Hepatocyte (in vitro differentiated cells): ENCODE measurements at regions not wholly inside any gene's neighbourhood (a gene's known extent, or its start where the extent isn't known, plus 50 kb on each side); places are given as distances from the start of the nearest gene placed in this dataset.
"Not testable (repeated sequence)": the region's sequence is repeated elsewhere in the genome, so short reads cannot be mapped to it uniquely, and the experiment has no call there.

Source experiments
- DNase-seq: peaks from one replicate; pipeline ENCODE4 v3.0.0-alpha.2; 2016; ENCODE audit warnings: low spot score
- H2AFZ ChIP-seq: fragments of 200-600 bp; sonication (generic); 2 replicates; pipeline ENCODE4 v1.6.0; 2016; ENCODE audit warnings: antibody characterized with exemption, mild to moderate bottlenecking
- H3K27ac ChIP-seq: fragments of 200-600 bp; sonication (generic); 2 replicates; pipeline ENCODE4 v1.5.1; 2016; ENCODE audit warnings: mild to moderate bottlenecking
- H3K27me3 ChIP-seq: fragments of 200-600 bp; sonication (generic); 2 replicates; pipeline ENCODE4 v1.6.1; 2016
- H3K36me3 ChIP-seq: fragments of 200-600 bp; sonication (generic); replicated peaks from 2 replicates; pipeline ENCODE4 v1.5.1; 2016; ENCODE audit warnings: low read depth; ENCODE audit not compliant: insufficient read depth
- H3K4me1 ChIP-seq: fragments of 200-600 bp; sonication (generic); 2 replicates; pipeline ENCODE4 v1.5.1; 2016; ENCODE audit warnings: mild to moderate bottlenecking, moderate library complexity; ENCODE audit not compliant: insufficient read depth
- H3K4me2 ChIP-seq: fragments of 200-600 bp; sonication (generic); 2 replicates; pipeline ENCODE4 v1.6.0; 2016
- H3K4me3 ChIP-seq: fragments of 200-600 bp; sonication (generic); 2 replicates; pipeline ENCODE4 v1.5.1; 2016; ENCODE audit warnings: mild to moderate bottlenecking
- H3K79me2 ChIP-seq: fragments of 200-600 bp; sonication (generic); 2 replicates; pipeline ENCODE4 v1.6.0; 2017; ENCODE audit warnings: mild to moderate bottlenecking
- H3K9me2 ChIP-seq: fragments of 200-600 bp; sonication (generic); replicated peaks from 2 replicates; pipeline ENCODE4 v1.6.0; 2017; ENCODE audit warnings: mild to moderate bottlenecking; ENCODE audit not compliant: insufficient read depth
- H3K9me3 ChIP-seq: fragments of 200-600 bp; sonication (generic); 2 replicates; pipeline ENCODE4 v1.5.1; 2016; ENCODE audit warnings: low read depth, mild to moderate bottlenecking
- H4K20me1 ChIP-seq: fragments of 200-600 bp; sonication (generic); 2 replicates; pipeline ENCODE4 v1.6.0; 2016; ENCODE audit warnings: mild to moderate bottlenecking; ENCODE audit not compliant: insufficient read depth, poor library complexity, severe bottlenecking
- EZH2 ChIP-seq: fragments of 200-600 bp; sonication (generic); IDR thresholded peaks from 2 replicates; pipeline ENCODE4 v1.6.1; 2016; ENCODE audit warnings: antibody characterized with exemption, mild to moderate bottlenecking, borderline replicate concordance
- EZH2phosphoT487 ChIP-seq: fragments of 200-600 bp; sonication (generic); IDR thresholded peaks from one replicate; pipeline ENCODE4 v1.6.1; 2018; ENCODE audit warnings: antibody characterized with exemption, mild to moderate bottlenecking, low read depth, moderate library complexity; ENCODE audit not compliant: unreplicated experiment, severe bottlenecking
- WGBS: methylation state at CpG from one replicate; pipeline ENCODE4 v1.1.6; 2016; ENCODE audit warnings: low lambda C conversion rate; ENCODE audit errors: missing lambda C conversion rate; 5-methylcytosine and 5-hydroxymethylcytosine counted together
- TF ChIP-seq, protein P1 (sequence below): fragments of 200-600 bp; sonication (generic); IDR thresholded peaks from 2 replicates; pipeline ENCODE4 v1.5.1; 2016; ENCODE audit warnings: antibody characterized with exemption, mild to moderate bottlenecking; ENCODE audit not compliant: poor library complexity

- H4K20me1 ChIP-seq = no peaks in the 10 kb centered on the region
- H3K79me2 ChIP-seq = no peaks in the 10 kb centered on the region
- TF ChIP-seq EZH2phosphoT487 = no peak
- TF ChIP-seq, protein P1, sequence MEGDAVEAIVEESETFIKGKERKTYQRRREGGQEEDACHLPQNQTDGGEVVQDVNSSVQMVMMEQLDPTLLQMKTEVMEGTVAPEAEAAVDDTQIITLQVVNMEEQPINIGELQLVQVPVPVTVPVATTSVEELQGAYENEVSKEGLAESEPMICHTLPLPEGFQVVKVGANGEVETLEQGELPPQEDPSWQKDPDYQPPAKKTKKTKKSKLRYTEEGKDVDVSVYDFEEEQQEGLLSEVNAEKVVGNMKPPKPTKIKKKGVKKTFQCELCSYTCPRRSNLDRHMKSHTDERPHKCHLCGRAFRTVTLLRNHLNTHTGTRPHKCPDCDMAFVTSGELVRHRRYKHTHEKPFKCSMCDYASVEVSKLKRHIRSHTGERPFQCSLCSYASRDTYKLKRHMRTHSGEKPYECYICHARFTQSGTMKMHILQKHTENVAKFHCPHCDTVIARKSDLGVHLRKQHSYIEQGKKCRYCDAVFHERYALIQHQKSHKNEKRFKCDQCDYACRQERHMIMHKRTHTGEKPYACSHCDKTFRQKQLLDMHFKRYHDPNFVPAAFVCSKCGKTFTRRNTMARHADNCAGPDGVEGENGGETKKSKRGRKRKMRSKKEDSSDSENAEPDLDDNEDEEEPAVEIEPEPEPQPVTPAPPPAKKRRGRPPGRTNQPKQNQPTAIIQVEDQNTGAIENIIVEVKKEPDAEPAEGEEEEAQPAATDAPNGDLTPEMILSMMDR = no peak
- no peaks in the 10 kb centered on the region for H3K27me3 ChIP-seq
- H2AFZ ChIP-seq = no peak overlapping the region
- no peak overlapping the region for H3K4me2 ChIP-seq
- H3K9me2 ChIP-seq = no peaks in the 10 kb centered on the region
- H3K4me1 ChIP-seq = no peaks in the 10 kb centered on the region
- no peak overlapping the region for H3K4me3 ChIP-seq
- no peaks in the 10 kb centered on the region for H3K9me3 ChIP-seq
- 56% methylated on average over 13 of the region's 13 CpGs for WGBS
- H3K27ac ChIP-seq = no peak overlapping the region
- DNase-seq = no peak
- no peaks in the 10 kb centered on the region for H3K36me3 ChIP-seq
Observed at GRCh38 chr11:115607621-115608221, 103.5 kb upstream of the CADM1 start.

DNA sequence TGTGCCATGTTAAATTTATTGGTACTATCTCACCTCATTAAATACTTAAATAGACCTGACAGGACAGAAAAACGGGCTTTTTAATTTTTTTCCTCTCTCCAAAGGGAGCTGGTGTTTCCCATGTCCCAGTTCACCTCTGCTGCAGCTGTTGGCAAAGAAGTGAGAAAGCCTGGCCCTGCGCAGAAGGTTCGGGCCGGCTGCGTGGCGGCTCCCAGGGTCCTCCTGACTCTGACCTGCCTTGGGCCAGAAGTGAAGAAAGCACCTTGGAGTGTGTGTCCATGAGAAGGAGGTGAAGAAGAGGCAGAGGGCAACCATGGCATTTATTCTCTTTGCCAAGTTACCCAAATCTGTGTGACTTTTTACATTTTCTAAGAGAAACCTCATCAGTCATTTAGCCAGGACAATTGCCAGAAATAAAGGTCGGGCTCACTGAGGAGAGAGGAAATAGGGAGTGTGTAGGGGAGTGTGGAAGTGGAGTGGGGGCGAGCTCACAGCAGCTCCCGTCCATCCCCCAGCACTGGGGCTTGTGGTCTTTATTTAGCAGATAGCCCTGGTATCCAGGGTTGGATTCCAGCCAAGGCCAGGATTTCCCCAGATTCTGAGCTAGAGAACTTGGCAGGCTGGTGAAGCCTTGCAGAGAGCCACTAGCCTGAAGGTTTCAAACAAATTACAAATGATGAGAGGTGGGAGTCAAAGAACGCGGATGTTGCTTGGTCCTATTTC lies 102.4 kb upstream of the CADM1 start:
- Histone ChIP-seq H2AFZ (no peak overlapping the region), H3K36me3 (no peaks in the 10 kb centered on the region), H3K27me3 (no peaks in the 10 kb centered on the region), H3K79me2 (no peaks in the 10 kb centered on the region), H3K9me3 (no peaks in the 10 kb centered on the region), H3K27ac (no peak overlapping the region), H3K4me2 (no peak overlapping the region), H4K20me1 (no peaks in the 10 kb centered on the region), H3K9me2 (no peaks in the 10 kb centered on the region), H3K4me3 (no peak overlapping the region), H3K4me1 (no peaks in the 10 kb centered on the region)
- WGBS = 59% methylated on average over 11 of the region's 11 CpGs
- DNase-seq = peak; percentile 50
- TF ChIP-seq, protein P1 = no peak
- TF ChIP-seq EZH2phosphoT487 (no peak), EZH2 (no peak)

DNA sequence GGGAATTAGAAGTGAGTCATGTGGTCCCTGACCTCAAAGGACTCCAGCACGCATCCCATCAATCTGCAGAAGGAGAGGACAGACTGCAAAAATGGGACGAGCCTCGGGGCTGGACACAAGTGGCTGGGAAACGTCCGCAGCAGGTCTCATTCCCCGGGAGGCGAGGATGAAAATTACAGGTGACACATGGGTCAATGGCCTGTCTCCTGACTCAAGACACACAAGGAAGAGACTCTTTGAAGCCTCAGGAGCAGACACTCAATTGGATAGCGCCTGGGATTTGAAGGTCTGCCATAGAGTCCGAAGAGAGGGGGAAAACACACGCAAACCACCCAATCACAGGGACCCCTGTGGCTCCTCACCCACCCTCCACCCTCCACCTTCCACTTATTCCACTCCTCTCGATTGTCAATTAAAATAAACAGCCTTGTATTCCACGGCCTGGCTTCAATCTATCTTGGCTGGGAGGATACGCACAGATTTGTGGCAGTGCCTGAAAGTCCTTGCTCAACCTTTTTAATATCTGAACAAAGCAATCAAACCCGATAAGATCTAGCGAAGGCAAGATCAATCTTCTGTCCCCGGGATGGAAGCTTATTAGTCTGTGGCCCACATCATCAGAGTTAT lies 101.8 kb upstream of the CADM1 start:
- Histone ChIP-seq H3K79me2 (no peaks in the 10 kb centered on the region), H3K27ac (no peak overlapping the region), H3K4me1 (no peaks in the 10 kb centered on the region), H3K27me3 (no peaks in the 10 kb centered on the region), H3K9me3 (no peaks in the 10 kb centered on the region), H3K4me2 (no peak overlapping the region), H3K9me2 (no peaks in the 10 kb centered on the region), H4K20me1 (no peaks in the 10 kb centered on the region), H3K4me3 (no peak overlapping the region), H3K36me3 (no peaks in the 10 kb centered on the region), H2AFZ (no peak overlapping the region)
- TF ChIP-seq EZH2phosphoT487 (no peak), EZH2 (no peak)
- TF ChIP-seq, protein P1 = no peak
- WGBS = 63% methylated on average over 16 of the region's 16 CpGs
- no peak for DNase-seq

GRCh38 chr11:115605397-115605796 lies 101.2 kb upstream of the CADM1 start:
- not testable (repeated sequence) for H3K4me1 ChIP-seq, H3K9me3 ChIP-seq, H4K20me1 ChIP-seq, DNase-seq, H3K36me3 ChIP-seq, H3K9me2 ChIP-seq, H3K4me3 ChIP-seq, H3K4me2 ChIP-seq, H3K27me3 ChIP-seq, H3K79me2 ChIP-seq, H2AFZ ChIP-seq, H3K27ac ChIP-seq
- WGBS = 90% methylated on average over 5 of the region's 5 CpGs
